ENCODE measurements at regions not wholly inside any gene's neighbourhood (a gene's known extent, or its start where the extent isn't known, plus 50 kb on each side); places are given as distances from the start of the nearest gene placed in this dataset.

DNA sequence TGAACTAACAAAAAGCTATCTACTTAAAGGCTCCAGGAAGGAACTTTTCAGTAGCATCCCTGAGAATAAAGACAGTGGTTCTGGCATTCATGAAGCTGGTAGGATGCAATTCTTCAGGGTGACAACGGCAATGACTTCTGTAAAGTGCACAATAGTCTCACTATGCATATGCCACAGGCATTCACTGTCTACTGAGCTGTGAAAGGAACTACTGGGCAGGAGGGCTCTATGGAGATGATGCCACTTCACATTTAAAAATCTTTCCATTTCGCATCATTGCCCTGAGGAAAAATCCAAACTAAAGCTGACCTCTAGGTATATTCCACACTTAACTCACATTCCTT, 2020.6 kb upstream of the PCDH20 start:
- no peak for DNase-seq

DNA sequence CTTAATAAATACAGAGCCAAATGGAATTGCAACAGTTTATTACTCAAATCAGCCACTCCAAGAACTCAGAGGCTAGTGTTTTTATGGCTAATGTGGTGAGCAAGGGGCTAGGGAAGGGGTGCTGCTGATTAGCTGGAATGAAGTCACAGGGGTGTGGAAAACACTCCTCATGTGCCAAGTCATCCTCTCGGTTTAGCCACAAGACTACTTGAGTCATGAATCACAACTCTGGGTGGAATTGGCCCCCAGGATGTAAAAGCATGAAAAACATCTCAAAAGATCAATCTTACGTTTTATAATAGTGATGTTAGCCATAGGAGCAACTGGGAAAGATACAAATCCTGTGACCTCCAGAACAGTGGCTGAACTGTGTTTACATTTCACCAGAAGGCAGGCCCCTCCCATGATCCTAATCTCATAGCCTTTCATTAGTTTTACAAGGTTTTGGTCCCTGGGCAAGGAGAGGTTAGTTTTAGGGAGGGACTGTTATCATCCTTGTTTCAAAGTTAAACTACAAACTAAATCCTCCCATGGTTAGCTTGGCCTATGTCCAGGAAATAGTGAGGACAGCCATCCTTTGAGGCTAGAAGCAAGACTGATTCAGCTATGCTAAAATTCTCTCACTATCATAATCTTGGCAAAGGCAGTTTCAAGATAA, 2020.1 kb upstream of the PCDH20 start:
- no peak for DNase-seq

DNA sequence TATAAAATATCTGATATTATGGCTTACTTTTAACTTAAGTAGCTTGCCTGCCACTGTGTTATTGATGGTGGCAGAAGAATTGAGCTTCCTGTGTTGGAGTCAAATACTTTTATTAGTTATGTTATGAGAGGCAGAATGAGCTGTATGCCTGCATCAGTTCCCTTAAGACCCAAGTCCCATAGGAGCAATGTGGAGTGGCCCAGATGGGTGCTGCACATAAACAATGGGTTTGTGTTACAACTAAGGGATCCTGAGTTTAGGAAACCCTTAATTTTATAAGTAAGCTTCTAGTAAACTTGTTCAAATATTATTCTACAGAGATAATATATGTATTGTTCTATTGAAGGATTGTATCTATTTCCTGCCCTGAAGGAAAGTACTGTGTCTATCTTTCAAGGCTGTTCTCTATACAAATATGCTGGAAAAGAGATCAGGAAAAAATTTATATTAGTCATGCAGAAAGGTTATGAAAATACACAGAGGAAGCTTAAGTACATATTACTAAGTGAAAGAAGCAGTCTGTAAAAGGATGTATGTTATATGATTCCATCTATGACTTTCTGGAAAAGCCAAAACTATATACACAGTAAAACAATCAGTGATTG, 2018.0 kb upstream of the PCDH20 start:
- DNase-seq = no peak

DNA sequence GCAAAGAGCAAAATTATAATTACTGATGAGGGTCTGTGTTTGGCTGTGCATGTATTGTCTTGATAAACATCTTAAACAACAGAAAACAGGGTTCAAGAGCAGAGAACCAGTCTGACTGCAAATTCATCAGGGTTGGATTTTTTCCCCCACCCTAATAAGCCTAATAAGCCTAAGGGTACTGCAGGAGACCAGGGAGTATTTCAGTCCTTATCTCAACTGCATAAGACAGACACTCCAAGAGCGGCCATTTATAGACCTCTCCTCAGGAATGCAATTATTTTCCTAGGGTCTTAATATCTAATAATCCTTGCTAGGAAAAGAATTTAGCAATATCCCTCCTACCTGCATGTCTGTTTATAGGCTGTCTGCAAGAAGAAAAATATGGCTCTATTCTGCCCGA, 2011.5 kb upstream of the PCDH20 start:
- DNase-seq = no peak

DNA sequence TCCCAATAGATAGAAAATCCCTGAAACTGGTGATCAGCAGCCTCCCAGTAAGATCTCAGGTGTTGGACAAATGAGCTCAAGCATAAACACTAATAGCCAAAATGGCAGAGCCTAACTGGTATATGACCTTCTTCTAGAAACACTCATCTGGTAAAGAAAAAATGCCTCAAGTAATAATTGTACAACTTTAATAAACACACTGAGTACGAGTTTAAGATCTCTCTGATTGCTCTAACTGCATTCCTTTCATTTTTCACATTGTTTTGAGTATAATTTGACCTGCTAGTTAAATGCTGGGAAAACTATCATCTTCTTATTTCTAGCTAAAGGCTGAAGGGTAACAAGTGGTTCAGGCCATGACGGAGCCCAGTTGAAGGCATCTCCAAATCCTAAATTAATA, 2009.5 kb upstream of the PCDH20 start:
- no peak for DNase-seq

DNA sequence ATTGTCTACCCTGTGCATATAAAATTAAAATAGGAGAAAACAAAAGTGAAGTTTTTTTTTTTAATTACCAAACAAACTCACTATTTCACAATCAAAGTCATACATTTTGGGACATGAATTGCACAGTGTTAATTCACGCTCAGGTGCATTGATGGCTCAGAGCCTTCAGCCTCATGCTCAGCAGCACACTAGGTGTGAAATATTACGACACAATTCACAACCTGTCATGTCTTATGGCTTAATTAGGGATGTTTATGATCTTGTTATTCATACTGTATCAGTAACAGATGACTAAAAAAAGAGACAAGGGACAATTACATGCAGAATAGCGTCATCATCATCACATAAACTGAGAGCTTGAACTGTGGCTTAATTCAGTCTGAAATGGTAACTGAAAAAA, 2005.5 kb upstream of the PCDH20 start:
- DNase-seq = no peak

DNA sequence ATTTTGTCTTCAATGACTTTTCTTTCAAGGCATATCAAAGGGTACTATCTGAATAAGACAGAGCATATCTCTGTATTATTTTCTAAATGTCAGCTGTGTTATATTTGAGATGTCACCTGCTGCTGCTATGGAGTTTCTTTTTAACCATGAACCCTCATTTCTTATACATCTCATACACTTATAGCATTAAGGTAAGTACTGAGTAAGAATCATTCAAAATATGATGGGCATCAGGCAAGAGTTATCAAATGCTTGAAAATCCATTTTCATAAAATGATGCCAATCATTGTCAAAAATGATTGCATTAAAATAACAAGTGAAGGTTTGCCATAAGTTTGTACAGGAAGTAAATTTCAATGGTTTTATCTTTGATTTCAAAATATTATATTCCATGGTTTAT, 2005.0 kb upstream of the PCDH20 start:
- no peak for DNase-seq

DNA sequence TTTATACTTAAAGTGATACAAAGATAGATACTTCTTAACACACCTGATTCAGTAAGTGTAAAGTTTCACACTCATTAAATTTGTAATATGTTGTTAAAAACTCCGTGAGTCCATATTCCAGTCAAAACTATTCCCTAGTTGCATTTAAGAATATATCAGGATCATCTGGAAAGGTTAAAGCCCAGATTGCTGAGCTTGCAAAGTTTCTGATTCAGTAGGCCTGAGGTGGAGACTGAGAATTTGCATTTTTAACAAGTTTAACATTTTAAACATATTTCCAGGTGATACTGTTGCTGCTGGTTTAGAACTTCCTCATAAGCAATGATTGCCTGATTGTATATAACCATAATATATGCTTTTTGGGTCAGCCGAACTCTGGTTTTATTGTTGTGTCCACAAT, 1998.6 kb upstream of the PCDH20 start:
- DNase-seq = no peak

DNA sequence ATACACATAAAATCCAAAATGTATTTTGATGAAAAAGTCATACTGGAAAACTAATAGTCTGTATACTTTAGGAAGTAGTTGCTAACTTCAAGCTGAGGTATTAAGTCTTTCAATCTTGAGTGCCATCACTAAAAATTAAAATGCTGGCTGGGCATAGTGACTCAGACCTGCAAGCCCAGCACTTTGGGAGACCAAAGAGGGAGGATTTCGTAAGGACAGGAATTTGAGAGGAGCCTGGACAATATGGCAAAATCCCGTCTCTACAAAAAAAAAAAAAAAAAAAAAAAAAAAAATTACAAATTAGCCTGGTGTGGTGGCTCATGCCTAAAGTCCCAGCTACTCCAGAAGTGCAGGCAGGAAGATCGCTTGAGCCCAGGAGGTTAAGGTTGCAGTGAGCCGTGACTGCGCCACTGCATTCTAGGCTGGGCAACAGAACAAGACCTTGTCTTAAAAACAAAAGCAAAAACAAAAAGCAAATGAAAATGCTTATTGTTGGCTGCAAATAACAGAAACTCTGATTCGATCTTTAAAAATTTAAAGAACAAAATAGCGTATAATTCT, 1994.2 kb upstream of the PCDH20 start:
- DNase-seq = no peak

DNA sequence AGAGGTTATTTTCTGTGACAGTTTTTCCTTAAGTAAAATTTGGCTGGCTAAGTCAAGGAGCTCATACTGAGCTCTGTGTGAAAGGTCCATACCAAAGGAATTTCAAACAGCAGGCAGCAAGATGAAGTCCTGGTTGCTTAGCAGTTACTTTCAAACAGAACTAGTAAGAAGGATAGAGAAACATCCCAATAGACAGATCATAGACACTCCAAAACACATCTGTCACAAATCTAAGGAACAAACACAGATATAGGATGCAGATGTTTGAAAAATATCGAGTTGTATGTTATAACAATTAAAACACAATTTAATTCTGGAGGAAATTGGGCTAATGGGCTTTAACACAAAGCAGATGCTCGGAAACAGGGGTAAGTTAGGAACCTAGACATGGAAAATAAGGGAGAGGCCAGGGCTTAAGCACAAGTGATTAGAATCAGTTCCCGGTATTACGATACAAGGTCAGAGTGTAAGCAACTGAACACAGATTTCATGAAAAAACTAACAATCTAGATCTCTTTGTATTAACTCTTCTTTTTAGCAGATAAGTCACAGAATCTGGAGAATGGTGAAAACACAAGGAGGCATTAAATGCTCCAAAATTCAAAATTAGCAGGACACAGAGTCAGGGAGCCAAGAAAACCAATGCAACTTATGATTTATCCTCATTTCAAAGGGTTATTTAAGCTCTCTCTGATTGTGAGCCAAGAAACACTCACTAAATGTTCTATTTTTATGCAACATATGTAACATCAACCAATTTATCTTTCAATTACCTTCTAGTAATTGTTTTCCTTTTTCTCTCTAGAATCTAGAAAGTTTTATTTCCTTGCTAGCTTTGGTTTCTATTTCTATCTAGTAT, 1992.9 kb upstream of the PCDH20 start:
- no peak for DNase-seq

DNA sequence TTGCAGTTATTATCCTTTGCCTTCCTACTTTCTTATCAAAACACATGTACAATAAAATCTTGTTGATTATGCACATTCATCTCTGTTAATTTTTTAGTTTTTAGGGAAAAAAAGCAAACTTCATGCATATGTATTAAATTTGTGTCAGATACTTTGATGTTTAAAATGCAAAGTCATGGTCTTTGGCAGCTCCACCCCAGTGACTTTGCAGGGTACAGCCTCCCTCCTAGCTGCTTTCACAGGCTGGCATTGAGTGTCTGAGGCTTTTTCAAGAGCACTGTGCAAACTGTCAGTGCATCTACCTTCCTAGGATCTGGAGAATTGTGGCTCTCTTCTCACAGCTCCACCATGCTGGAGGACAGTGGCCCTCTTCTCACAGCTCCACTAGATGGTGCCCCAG, 1988.1 kb upstream of the PCDH20 start:
- DNase-seq = no peak

DNA sequence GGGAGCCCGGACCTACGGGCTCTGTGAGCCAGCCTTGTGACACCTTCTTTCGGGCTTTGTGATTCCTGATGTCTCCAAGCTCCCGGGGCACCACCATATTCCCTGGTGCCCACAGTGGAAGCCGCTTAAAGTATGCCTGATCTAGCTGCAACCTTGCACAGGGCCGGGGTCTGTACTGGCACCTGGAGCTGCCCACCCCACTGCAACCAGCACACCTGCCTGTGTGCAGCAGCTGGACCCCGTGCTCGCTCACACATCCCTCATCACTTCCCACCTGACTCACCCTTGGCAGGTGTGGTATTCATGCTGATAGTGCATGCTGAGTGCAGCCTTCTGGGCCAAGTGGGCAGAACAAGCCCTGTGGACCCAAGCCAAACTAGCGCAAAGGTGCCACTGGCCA, 1981.1 kb upstream of the PCDH20 start:
- no peak for DNase-seq

DNA sequence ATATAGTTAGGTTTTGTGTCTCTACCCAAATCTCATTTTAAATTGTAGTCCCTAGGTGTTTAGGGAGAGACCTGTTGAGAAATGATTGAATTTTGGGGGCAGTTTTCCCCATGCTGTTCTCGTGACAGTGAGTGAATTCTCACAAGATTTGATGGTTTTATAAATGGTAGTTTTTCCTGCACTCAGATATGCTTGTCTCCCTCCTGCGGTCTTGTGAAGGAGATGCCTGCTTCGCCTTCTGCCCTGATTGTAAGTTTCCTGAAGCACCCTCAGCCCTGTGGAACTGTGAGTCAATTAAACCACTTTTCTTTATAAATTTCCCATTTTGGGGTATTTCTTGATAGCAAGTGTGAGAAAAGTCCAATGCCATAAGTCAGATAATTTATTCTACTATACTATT, 1977.5 kb upstream of the PCDH20 start:
- no peak for DNase-seq

DNA sequence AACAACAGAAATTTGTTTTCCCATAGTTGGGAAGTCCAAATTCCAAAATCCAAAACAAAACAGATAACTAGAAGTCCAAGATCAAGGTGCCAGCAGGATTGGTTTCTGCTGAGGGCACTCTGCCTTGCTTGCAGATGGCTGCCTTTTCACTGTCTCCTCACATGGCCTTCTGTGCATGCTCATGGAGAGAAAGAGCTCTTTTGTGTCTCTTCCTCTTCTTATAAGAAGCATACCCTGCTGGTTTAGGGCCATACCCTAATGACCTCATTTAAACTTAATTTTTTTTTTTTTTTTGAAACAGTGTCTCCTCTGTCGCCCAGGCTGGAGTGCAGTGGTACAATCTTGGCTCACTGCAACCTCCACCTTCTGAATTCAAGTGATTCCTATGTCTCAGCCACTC, 1974.1 kb upstream of the PCDH20 start:
- no peak for DNase-seq

DNA sequence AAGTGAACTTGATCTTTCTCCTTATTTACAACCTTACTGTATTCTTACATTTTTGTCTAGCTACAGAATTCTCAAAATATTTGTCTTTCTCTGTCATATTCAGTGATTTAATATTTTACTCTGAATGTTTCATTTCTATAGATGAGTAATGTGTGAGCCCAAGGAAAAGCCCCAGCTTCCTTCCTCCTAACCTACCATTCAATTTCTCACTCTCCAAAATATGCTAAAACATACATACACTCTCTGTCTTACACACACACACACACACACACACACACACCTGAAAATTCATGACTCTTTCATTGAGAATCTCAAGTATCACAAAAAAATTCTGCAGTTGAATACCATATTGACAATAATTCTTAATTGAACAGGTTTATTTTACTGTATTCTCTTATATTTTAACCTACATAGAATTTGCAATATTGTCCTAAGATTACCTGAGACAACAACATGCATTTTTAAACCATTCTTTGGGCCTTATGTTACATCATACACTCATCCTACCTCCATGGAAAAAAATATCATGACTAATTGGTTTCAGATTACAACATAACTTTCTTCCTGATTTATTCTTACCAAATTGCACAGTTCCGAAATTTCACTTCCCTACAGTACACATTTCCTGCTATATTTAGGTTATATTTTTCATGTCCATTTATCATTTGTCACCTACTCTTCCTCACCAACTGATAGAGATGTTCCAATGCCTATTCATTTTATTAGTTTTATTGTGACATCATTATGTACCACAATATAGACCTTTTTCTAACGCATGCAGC, 1965.6 kb upstream of the PCDH20 start:
- DNase-seq = no peak

DNA sequence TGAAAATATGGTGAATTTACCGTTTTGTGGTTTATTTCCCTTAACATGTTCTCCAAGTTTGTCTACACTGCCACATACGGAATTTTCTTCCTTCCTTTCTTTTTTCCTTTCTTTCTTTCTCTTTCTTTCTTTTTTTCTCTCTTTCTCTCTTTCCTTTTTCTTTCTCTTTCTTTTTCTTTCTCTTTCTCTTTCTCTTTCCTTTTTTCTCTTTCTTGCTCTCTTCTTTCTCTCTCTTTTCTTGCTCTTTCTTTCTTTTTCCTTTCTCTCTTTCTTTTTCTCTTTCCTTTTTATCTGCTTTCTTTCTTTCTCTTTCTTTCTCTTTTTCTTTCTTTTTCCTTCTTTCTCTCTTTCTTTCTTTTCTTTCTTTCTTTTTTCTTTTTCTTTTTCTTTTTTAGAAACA, 1962.3 kb upstream of the PCDH20 start:
- DNase-seq = no peak

DNA sequence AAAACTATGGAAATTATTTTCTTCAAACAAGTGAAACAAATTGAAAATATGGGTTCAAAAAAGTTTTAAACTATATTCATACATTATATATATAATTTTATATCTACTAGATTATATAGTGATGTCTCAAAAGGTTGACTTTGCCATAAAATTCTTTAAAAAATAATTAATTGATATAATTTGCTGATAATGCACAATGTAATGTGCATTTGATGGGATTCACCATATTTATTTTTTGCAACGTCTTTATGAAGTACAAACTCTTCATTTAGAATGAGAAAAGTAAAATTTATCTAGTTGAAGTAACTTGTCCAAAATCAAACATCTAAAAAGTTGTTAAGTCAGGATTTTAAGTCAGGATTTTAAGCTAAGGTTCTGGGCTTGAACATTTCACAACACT, 1954.5 kb upstream of the PCDH20 start:
- no peak for DNase-seq

DNA sequence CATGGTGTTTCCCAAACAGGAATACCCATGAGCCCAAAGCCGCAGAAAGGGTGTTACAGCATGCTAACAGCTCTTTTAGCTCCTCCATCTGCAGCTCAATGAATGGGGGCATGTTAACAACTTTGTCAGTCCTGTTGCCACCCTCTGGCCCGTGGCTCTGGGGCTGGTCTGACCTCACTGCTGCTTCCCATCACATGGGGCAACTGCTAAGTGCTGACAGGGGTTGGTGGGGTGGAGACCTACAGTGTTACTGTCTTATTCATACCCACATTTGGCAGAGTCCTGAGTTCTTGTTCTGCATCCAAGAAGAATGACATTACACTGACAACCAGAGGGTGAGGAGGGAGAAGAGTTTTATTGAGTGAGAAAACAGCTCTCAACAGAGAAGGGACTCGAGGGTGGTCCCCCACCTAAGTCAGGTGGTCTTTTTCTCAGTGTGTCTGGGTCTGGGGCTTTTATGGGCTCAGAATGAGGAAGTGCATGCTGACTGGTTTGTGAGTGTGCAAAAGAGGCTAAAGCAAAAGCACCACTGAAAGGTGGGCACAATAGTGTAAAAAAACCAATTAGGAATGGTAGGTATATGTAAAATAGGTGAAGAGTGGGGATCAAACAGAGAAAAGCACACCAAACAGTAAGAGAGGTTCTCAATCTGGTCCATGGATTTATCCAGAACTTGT, 1952.0 kb upstream of the PCDH20 start:
- DNase-seq = no peak

DNA sequence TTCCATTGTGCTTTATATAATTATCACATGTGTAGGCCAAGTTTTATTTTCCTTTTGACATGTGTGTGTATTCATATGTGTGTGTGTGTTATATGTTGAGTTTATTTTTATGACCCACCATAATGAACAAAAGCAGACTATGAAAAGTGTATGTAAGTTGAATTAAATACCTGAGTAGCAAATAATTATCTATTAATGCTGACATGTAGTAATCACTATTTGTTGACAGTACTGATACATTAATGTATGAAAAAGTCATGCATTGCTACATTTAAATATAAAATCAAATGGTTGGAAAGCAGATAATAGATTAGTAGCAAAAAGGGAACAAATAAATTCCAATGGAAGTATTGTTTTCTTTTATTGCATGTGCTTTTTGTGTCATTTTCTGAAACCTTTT, 1948.5 kb upstream of the PCDH20 start:
- DNase-seq = no peak

DNA sequence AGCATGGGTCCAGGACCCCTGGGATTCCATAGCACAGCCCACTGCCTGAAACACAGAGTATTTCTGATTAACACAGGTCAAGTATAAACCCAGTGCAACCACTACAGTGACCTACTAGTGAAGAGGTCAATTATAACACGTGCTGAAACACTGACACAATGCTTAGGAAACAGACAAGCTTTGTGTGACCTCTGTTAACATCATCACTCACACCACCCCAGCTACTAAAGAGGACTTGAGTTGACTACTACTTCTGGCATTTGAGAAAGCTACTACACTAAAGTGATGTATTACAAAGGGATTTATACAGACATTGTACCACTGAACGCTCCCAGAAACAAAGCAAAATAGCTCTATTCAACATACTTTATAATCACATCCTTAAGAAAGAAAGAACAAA, 1935.9 kb upstream of the PCDH20 start:
- no peak for DNase-seq

DNA sequence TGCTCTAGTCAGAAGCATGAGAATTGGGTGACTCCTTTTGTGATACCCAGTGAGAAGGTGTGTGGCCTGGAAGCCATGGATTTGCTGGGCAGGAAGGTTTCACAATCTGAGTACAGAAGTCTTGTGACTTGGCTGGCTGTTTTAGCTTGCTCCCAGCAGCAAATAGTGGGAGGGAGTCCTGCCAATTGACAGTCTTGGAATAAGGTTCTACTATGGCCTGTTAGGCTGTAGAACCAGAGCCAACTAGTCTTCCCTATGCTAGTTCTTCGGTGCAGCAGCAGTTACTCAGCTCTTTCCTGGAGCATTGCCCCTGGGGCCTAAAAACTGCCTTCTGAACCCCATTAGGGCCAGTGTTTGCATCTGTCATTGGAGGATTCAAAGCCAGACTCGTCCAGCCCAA, 1935.4 kb upstream of the PCDH20 start:
- no peak for DNase-seq

DNA sequence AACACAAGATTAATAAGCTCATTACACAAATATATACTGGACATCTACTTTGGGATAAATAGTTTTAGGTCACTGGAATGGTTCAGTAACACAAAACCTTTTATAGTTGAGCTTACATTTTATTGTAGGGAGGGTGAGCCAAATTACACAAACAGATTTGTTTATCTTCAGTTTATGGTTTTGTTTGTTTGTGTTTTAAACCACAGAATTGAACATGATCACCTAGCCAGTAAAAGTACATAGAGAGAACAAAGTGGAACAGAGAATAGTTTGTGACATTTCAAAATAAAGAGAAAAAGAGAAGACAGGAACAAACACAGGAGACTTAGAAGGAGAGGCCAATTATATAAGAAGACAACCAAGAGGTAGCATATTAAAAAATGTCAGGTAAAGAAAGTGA, 1930.2 kb upstream of the PCDH20 start:
- DNase-seq = no peak

DNA sequence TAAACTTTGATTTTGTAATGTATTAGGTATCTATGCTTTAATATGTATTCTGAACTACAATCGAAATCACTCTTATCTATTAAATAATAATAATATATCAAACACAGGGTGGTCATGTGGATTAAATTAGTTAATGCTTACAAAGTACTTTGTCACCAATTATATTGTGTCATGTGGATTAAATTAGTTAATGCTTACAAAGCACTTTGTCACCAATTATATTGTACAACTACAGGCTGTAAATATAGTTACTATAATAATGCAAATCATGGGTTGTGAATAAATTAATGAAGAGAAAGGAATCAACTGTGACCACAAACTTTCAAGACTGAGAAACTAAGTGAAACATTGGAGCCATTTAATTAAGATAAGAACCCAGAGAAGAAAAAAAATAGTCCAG, 1929.1 kb upstream of the PCDH20 start:
- DNase-seq = no peak

Data from CD4-positive, alpha-beta T cell treated with Interleukin-12 subunit alpha and Interleukin-12 subunit beta, for 1 hour (primary cell).